ENCODE measurements at regions not wholly inside any gene's neighbourhood (a gene's known extent, or its start where the extent isn't known, plus 50 kb on each side); places are given as distances from the start of the nearest gene placed in this dataset.

DNA sequence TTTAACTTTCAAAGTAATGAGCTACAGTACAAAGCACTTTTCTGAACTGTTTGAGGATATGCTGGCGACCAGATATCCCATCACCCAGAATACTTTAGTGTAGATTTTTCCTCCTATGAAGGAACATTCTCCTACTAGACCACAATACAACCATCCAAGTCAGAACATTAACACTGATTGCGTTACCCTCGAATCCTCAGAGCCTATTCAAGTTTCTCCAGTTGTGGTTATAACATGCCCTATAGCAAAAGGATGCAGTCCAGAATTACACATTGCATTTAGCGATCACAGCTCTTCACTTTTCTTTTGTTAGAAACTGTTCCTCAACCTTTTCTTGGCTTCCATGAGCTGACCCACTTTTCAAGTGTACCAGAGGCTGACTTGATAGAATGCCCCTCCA, 87.4 kb upstream of the SOX4 start:
- TF ChIP-seq ZNF274 (IDR thresholded peaks at IDR 0.05; ENCODE audit: low read depth, low read length): no peak
- H3K4me3 ChIP-seq (ENCODE audit: low read length): no peak overlapping the region

DNA sequence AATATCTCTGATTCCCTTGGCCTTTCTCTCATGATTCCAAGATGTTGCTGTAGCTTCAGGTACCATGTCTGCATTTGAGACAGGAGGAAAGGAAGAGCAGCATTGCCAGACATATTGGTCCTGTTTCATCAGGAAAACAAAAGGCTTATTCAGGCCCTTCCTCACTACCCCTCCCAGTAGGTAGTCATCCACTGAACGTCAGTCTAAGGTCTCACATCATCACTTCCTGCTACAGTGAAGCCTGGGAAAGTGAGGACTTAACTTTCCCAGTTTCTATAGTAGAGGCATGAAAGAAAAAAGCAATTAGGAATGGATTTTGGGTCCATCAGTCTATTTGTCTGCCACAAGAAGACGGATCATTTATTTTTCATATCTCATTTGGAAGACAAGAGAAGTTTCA, 85.7 kb upstream of the SOX4 start:
- H3K4me3 ChIP-seq (ENCODE audit: low read length): no peak overlapping the region
- TF ChIP-seq ZNF274 (IDR thresholded peaks at IDR 0.05; ENCODE audit: low read depth, low read length): no peak

GRCh38 chr6:21508753-21509152, 84.8 kb upstream of the SOX4 start:
- H3K4me3 ChIP-seq (ENCODE audit: low read length): no peak overlapping the region

DNA sequence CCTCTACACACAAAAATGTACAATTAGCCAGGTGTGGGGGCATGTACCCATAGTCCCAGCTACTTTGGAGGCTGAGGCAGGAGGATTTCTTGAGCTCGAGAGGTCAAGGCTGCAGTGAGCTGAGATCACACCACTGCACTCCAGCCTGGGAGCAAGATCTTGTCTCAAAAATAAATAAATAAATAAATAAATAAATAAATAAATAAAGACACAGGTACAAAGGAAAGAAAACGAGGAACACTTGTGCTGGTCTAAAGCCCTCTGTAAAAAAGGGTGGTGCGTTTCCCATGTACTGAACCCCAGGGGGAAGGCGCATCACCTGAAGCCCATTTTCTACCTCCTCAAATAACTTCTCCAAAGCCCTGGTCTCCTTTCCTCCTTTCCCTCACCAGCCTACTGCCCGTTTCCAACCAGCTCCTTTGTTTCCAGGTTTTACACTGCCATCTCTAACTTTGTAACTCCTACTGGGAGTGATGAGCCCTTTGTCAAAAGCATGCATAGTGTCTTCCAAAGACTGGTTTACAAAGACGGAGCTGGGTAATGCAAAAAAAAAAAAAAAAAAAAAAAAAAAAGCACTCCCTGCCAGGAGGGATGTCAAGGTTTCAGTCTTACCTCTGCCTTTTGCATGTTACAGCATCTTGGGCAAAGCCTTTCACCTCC, 81.5 kb upstream of the SOX4 start:
- TF ChIP-seq ZNF274 (IDR thresholded peaks at IDR 0.05; ENCODE audit: low read depth, low read length): no peak
- H3K4me3 ChIP-seq (ENCODE audit: low read length): no peak overlapping the region

More at GRCh38 chr6:21508753-21509152, 84.8 kb upstream of the SOX4 start:
- no peak for TF ChIP-seq ZNF274 (IDR thresholded peaks at IDR 0.05; ENCODE audit: low read depth, low read length)

GRCh38 chr6:21514288-21514687, 79.3 kb upstream of the SOX4 start:
- TF ChIP-seq ZNF274 (IDR thresholded peaks at IDR 0.05; ENCODE audit: low read depth, low read length): no peak
- H3K4me3 ChIP-seq (ENCODE audit: low read length): no peak overlapping the region

- no peak overlapping the region for H3K4me3 ChIP-seq (ENCODE audit: low read length)
- TF ChIP-seq ZNF274 (IDR thresholded peaks at IDR 0.05; ENCODE audit: low read depth, low read length): no peak
These were observed 75.2 kb upstream of the SOX4 start for GRCh38 chr6:21518317-21518716.

- no peak overlapping the region for H3K4me3 ChIP-seq (ENCODE audit: low read length)
- no peak for TF ChIP-seq ZNF274 (IDR thresholded peaks at IDR 0.05; ENCODE audit: low read depth, low read length)
These were observed 73.9 kb upstream of the SOX4 start for GRCh38 chr6:21519642-21520041.

- no peak overlapping the region for H3K4me3 ChIP-seq (ENCODE audit: low read length)
- TF ChIP-seq ZNF274 (IDR thresholded peaks at IDR 0.05; ENCODE audit: low read depth, low read length): no peak
These were observed 72.3 kb upstream of the SOX4 start for GRCh38 chr6:21521276-21521675.

DNA sequence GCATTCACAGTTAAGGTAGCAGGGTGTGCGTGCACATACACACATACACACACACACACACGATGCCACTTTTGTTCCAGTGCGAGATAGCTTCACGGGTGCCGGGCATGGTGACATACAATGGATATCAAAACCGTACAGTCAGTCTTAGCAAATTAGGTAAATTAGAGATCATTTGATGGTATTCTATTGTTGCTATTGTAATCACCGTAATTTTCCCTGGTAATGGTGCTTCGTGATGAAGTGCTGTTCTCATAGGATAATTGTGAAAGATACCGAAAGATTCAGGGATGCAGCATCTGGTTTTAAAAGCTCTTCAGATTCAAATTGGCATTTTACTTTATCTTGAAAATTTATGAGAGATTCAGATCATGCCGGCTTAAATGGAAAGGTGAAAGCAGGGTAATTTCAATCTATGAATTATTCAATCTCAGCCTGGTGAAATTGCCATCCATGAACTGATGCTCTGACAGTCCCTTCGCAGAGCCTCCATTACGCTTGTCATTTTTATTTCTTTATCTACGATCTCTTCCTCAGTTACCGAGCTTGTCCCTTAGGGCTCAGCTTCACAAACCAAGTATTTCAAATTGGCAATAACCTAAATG, 71.3 kb upstream of the SOX4 start:
- no peak for TF ChIP-seq ZNF274 (IDR thresholded peaks at IDR 0.05; ENCODE audit: low read depth, low read length)
- H3K4me3 ChIP-seq (ENCODE audit: low read length): no peak overlapping the region

DNA sequence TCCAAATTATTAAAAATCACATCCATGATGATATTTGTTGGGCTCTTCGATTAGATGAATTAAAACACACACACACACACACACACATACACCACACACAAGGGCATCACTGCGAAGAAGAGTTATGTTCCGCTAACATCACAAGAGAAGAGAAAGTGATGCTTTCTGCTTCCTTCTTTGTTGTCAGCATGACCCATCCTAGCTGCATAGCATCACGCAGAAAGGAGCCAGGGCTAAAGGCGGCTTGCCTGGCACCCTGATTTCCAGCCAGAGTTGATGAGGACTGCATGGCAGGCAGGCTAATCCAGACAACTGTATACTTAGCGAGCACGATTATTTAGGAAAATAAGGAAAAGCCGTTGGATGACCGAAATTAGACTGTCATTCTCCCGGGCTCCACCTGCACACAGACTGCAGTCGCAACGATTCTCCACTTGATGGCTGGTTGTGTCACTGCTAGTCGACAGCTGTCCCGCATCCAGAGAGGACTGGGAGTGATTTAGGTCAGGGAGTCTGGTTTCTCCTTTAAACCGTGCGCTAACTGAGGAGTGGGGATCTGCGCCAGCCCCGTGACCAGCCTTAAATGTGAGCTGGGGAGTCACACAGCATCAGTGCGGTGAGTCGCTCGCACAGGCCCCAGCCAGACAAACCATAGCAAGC, 70.6 kb upstream of the SOX4 start:
- H3K4me3 ChIP-seq (ENCODE audit: low read length): no peak overlapping the region
- no peak for TF ChIP-seq ZNF274 (IDR thresholded peaks at IDR 0.05; ENCODE audit: low read depth, low read length)

DNA sequence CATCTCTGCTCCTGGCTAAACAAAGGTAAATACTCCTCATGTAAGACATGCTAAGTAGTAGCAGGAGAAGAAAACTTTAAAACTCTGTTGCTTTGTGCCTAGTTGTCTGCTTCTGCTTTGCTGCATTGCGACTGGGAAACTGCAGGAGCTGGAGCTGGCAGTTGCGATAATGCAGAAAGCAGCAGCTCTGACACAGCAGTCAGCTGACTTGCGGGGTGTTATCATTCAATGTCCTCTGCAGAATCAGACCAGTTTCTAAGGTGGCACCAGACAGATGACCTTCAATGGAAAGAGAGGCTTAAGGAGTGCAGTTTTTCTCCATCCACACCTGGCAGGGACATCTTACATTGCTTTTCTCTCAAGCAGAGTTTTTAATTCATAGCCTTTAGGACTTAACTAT, 69.9 kb upstream of the SOX4 start:
- TF ChIP-seq ZNF274 (IDR thresholded peaks at IDR 0.05; ENCODE audit: low read depth, low read length): no peak
- H3K4me3 ChIP-seq (ENCODE audit: low read length): no peak overlapping the region

- TF ChIP-seq ZNF274 (IDR thresholded peaks at IDR 0.05; ENCODE audit: low read depth, low read length): no peak
- H3K4me3 ChIP-seq (ENCODE audit: low read length): no peak overlapping the region
These were observed 69.3 kb upstream of the SOX4 start for GRCh38 chr6:21524201-21524600.

DNA sequence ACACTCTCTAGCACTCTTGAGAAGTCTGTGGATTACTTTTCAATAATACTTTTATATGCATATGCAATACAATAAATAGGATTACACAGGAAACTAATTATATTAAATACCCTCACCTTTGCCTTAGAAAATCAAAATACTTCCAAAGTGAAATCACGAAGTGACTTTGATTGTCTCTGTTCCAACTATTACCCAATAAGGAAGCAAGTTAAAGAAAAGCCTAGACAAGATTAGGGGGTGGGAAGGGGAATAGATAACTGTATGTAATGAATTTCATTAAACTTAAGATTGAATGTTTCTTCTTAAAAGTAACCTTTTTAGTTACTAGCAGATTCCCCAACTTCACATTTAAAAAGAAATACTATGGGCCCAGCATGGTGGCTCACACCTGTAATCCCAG, 66.6 kb upstream of the SOX4 start:
- no peak for TF ChIP-seq ZNF274 (IDR thresholded peaks at IDR 0.05; ENCODE audit: low read depth, low read length)
- no peak overlapping the region for H3K4me3 ChIP-seq (ENCODE audit: low read length)

DNA sequence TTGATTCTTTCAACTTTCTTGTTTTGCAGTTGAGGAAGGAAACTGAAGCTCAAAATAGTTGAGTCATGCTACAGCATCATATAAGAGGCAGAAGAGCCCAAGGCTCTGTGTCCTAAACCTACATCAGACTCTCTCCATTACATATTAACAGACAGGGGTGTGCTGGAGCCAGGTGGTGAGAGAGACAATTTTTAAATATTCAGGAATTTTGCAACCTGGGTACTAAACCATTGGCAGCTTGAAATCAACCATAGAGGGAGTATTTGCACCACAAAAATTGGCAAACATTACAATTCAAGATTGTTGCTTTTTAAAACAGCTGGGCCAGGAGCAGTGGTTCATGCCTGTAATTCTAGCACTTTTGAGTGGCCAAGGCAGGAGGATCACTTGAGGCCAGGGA, 65.8 kb upstream of the SOX4 start:
- H3K4me3 ChIP-seq (ENCODE audit: low read length): no peak overlapping the region
- no peak for TF ChIP-seq ZNF274 (IDR thresholded peaks at IDR 0.05; ENCODE audit: low read depth, low read length)

DNA sequence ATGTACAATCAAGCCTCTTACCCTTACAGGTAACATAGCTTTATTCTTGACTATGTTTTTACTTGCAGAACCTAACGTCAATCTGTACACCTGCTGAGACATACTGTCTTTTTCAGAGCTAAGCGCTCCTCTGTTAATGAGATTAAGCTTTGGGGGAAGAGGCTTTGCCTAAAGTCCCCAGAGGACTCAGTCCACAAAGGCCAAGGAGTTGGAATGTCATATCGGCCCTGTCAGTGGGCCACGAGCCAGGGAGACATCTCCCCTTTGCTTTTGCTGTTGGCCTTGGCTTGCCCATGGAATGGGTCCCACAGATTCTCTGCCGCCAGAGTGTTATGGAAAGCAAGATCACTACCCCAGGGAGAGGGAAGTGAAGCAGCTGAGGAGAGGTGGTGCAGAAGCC, 64.1 kb upstream of the SOX4 start:
- no peak for TF ChIP-seq ZNF274 (IDR thresholded peaks at IDR 0.05; ENCODE audit: low read depth, low read length)
- no peak overlapping the region for H3K4me3 ChIP-seq (ENCODE audit: low read length)
